Panc1 (cell line): ENCODE measurements at regions not wholly inside any gene's neighbourhood (a gene's known extent, or its start where the extent isn't known, plus 50 kb on each side); places are given as distances from the start of the nearest gene placed in this dataset.

Experiments used
- POLR2AphosphoS5 ChIP-seq: IDR thresholded peaks from 2 replicates; pipeline ENCODE4 v1.6.1; 2012; ENCODE audit warnings: mild to moderate bottlenecking, low read depth, low read length, moderate library complexity
- SIN3A ChIP-seq: IDR thresholded peaks from 2 replicates; pipeline ENCODE4 v1.6.1; 2012; ENCODE audit warnings: low read depth, mild to moderate bottlenecking, low read length, moderate library complexity, borderline replicate concordance; ENCODE audit not compliant: insufficient read depth
- TF ChIP-seq, protein P1 (sequence below): fragments of 450-650 bp; IDR thresholded peaks from 2 replicates; pipeline ENCODE4 v1.5.1; 2017; ENCODE audit warnings: mild to moderate bottlenecking
- TF ChIP-seq, protein P2 (sequence below), 2 experiments: IDR thresholded peaks; 2 replicates each; pipeline ENCODE4 v1.6.1; 2011 to 2012; ENCODE audit warnings: low read depth in 2 of 2, control low read depth in 1 of 2, low read length in 1 of 2, mild to moderate bottlenecking in 1 of 2, moderate library complexity in 1 of 2; ENCODE audit not compliant: insufficient read depth in 1 of 2

DNA sequence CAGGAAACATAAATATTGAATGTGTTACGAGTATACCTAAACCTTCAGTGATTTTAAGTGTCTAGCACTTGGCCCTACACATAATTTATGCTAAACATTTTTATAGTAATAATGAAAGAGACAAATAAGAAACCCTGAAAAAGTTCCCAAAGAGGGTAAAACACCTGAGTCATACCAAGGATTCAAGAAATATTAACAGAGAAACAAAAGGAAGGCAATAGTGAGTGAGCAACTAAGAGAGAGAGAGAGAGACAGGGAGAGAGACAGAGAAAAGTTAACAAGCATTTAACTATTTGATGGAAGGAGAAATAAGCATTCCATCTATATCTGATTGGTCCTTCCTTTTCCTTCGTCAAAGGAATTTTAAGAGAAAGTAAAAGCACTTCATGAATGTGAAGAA is 743.6 kb upstream of the POU3F4 start:
- TF ChIP-seq, protein P1, sequence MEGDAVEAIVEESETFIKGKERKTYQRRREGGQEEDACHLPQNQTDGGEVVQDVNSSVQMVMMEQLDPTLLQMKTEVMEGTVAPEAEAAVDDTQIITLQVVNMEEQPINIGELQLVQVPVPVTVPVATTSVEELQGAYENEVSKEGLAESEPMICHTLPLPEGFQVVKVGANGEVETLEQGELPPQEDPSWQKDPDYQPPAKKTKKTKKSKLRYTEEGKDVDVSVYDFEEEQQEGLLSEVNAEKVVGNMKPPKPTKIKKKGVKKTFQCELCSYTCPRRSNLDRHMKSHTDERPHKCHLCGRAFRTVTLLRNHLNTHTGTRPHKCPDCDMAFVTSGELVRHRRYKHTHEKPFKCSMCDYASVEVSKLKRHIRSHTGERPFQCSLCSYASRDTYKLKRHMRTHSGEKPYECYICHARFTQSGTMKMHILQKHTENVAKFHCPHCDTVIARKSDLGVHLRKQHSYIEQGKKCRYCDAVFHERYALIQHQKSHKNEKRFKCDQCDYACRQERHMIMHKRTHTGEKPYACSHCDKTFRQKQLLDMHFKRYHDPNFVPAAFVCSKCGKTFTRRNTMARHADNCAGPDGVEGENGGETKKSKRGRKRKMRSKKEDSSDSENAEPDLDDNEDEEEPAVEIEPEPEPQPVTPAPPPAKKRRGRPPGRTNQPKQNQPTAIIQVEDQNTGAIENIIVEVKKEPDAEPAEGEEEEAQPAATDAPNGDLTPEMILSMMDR: no peak
- TF ChIP-seq SIN3A (no peak), POLR2AphosphoS5 (no peak)
- TF ChIP-seq, protein P2, sequence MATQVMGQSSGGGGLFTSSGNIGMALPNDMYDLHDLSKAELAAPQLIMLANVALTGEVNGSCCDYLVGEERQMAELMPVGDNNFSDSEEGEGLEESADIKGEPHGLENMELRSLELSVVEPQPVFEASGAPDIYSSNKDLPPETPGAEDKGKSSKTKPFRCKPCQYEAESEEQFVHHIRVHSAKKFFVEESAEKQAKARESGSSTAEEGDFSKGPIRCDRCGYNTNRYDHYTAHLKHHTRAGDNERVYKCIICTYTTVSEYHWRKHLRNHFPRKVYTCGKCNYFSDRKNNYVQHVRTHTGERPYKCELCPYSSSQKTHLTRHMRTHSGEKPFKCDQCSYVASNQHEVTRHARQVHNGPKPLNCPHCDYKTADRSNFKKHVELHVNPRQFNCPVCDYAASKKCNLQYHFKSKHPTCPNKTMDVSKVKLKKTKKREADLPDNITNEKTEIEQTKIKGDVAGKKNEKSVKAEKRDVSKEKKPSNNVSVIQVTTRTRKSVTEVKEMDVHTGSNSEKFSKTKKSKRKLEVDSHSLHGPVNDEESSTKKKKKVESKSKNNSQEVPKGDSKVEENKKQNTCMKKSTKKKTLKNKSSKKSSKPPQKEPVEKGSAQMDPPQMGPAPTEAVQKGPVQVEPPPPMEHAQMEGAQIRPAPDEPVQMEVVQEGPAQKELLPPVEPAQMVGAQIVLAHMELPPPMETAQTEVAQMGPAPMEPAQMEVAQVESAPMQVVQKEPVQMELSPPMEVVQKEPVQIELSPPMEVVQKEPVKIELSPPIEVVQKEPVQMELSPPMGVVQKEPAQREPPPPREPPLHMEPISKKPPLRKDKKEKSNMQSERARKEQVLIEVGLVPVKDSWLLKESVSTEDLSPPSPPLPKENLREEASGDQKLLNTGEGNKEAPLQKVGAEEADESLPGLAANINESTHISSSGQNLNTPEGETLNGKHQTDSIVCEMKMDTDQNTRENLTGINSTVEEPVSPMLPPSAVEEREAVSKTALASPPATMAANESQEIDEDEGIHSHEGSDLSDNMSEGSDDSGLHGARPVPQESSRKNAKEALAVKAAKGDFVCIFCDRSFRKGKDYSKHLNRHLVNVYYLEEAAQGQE (IDR thresholded peaks at IDR 0.05; ENCODE audit: insufficient read depth in 1 of 2, low read depth in 2 of 2, low read length in 1 of 2): no peak
